ENCODE measurements at regions not wholly inside any gene's neighbourhood (a gene's known extent, or its start where the extent isn't known, plus 50 kb on each side); places are given as distances from the start of the nearest gene placed in this dataset.

GRCh38 chr13:97723655-97724054 is 229.8 kb upstream of the IPO5 start:
- TF ChIP-seq SP1 (IDR thresholded peaks at IDR 0.05), result no peak
- TF ChIP-seq, protein P1, sequence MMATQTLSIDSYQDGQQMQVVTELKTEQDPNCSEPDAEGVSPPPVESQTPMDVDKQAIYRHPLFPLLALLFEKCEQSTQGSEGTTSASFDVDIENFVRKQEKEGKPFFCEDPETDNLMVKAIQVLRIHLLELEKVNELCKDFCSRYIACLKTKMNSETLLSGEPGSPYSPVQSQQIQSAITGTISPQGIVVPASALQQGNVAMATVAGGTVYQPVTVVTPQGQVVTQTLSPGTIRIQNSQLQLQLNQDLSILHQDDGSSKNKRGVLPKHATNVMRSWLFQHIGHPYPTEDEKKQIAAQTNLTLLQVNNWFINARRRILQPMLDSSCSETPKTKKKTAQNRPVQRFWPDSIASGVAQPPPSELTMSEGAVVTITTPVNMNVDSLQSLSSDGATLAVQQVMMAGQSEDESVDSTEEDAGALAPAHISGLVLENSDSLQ (IDR thresholded peaks at IDR 0.05), result no peak
